Ascending aorta (tissue), 2 donors: ENCODE measurements at regions not wholly inside any gene's neighbourhood (a gene's known extent, or its start where the extent isn't known, plus 50 kb on each side); places are given as distances from the start of the nearest gene placed in this dataset.

Experiments used
- DNase-seq, 2 donors: peaks; one replicate each; pipeline ENCODE4 v3.0.0-alpha.2; 2019; ENCODE audit warnings: low spot score in 2 of 2
- H3K27ac ChIP-seq, 2 donors: fragments of 200-600 bp; sonication (generic); one replicate each; pipeline ENCODE4 v1.5.1; 2016 to 2017; ENCODE audit warnings: mild to moderate bottlenecking in 1 of 2
- H3K27me3 ChIP-seq: fragments of 200-600 bp; sonication (generic); one replicate; pipeline ENCODE4 v1.5.1; 2017
- H3K36me3 ChIP-seq, 2 donors: fragments of 200-600 bp; sonication (generic); one replicate each; pipeline ENCODE4 v1.5.1; 2016
- H3K4me1 ChIP-seq, 2 donors: fragments of 200-600 bp; sonication (generic); one replicate each; pipeline ENCODE4 v1.5.1; 2016 to 2017; ENCODE audit warnings: mild to moderate bottlenecking in 1 of 2
- H3K4me3 ChIP-seq, 2 donors: fragments of 200-600 bp; sonication (generic); one replicate each; pipeline ENCODE4 v1.5.1; 2016 to 2017; ENCODE audit warnings: mild to moderate bottlenecking in 1 of 2
- H3K9me3 ChIP-seq, 2 donors: fragments of 200-600 bp; sonication (generic); one replicate each; pipeline ENCODE4 v1.5.1; 2016
- intact Hi-C: fragments of 100-400 bp; cut with DNase I; formaldehyde crosslinking; loops from one replicate; pipeline ENCODE4 v1.15.1; 2023
- TF ChIP-seq, protein P1 (sequence below), 3 experiments: fragments of 200-600 bp in 2 of 3; fragments of 450-650 bp in 1 of 3; sonication (generic) in 2 of 3; IDR thresholded peaks; one replicate each; pipeline ENCODE4 v1.5.1; 2016 to 2019; ENCODE audit warnings: antibody characterized with exemption in 3 of 3, mild to moderate bottlenecking in 1 of 3, moderate library complexity in 1 of 3

DNA sequence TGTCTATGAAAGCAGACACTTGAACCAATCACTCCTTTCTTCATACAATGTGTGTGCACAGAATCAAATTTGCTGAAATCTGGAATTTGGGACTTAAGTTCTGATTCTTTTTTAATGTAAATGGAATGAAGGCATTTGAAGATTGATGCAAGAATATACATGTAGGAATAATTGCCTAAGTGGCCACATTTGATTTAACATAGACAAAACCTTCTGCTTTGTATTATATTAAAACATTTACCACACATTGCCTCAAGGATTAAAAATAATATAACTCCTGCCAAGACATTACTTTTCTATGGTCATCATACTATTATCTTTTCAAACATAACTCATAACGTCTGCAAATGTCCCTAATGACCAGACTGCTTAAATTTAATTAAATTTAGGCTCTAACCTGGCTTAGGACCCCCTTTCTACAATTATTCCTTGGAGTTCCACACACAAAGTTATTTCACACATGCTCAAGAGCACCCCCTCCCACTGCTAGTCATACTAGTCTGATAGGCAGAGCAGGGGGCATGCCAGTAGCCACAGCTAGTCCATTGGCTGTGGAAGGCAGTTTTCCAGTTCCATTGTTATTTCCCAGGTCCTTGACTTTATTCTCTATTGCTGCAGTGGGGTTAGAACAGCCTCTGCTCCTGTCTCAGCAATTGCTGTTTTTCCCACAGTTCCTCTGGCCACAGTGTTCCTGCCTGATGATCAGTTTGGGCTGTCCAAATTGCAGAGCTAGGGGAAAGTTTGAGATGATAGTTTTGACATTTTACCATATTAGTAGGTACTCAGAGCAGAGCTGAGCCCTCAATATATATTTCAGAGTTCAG is 360.6 kb upstream of the GRAMD2B start:
- Histone ChIP-seq H3K27me3 (no peaks in the 10 kb centered on the region), H3K36me3 (no peaks in the 10 kb centered on the region), H3K4me1 (no peaks in the 10 kb centered on the region), H3K27ac (no peak overlapping the region), H3K9me3 (no peaks in the 10 kb centered on the region), H3K4me3 (no peak overlapping the region)
- TF ChIP-seq, protein P1, sequence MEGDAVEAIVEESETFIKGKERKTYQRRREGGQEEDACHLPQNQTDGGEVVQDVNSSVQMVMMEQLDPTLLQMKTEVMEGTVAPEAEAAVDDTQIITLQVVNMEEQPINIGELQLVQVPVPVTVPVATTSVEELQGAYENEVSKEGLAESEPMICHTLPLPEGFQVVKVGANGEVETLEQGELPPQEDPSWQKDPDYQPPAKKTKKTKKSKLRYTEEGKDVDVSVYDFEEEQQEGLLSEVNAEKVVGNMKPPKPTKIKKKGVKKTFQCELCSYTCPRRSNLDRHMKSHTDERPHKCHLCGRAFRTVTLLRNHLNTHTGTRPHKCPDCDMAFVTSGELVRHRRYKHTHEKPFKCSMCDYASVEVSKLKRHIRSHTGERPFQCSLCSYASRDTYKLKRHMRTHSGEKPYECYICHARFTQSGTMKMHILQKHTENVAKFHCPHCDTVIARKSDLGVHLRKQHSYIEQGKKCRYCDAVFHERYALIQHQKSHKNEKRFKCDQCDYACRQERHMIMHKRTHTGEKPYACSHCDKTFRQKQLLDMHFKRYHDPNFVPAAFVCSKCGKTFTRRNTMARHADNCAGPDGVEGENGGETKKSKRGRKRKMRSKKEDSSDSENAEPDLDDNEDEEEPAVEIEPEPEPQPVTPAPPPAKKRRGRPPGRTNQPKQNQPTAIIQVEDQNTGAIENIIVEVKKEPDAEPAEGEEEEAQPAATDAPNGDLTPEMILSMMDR (IDR thresholded peaks at IDR 0.05) = no peak
- intact Hi-C loops = no loop called here
- DNase-seq = no peak

DNA sequence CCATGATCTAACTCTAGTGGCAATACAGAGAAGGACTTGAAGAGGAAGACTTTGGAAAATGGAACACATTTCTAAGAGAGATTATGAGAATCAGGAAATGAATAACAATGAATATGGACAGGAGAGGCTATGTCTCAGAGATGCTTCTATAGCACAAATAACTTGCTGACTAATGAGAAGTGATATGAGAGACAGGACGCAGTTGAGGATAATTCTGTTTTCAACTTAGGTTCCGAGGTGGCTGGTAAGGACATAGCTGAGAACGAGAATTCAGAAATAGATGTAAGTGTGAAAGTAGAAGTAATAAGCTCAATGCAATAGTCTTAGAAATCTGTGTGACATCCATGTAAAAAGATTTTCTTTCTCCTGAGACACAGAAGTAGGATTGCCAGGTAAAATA is 358.1 kb upstream of the GRAMD2B start:
- TF ChIP-seq, protein P1 (IDR thresholded peaks at IDR 0.05) = no peak
- H3K4me3 ChIP-seq = no peak overlapping the region
- no peak overlapping the region for H3K27ac ChIP-seq

DNA sequence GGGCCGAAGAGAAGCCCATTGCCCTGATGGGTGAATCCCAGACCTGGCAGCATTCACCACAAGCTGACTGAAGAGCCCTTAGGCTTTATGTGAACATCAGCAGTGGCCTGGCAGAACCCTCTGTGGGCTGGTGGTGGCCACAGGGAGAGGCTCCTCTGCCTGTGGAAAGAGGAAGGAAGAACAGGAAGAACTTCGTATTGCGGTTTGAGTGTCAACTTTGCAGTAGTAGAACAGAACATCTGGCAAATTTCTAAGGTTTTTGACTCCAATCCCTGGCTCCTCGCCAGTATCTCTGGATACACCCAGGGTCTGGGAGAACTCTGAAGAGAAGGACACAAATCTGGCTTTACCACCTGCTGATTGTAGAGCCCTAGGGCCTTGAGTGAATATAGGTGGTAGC is 356.4 kb upstream of the GRAMD2B start:
- H3K9me3 ChIP-seq = no peaks in the 10 kb centered on the region
- intact Hi-C loops = no loop called here
- no peaks in the 10 kb centered on the region for H3K36me3 ChIP-seq
- H3K27ac ChIP-seq = no peak overlapping the region
- H3K4me1 ChIP-seq = no peaks in the 10 kb centered on the region
- no peak overlapping the region for H3K4me3 ChIP-seq
- TF ChIP-seq, protein P1 (IDR thresholded peaks at IDR 0.05) = no peak
- DNase-seq = no peak
- H3K27me3 ChIP-seq = no peaks in the 10 kb centered on the region

More for the DNA sequence above, 358.1 kb upstream of the GRAMD2B start:
- no peaks in the 10 kb centered on the region for H3K36me3 ChIP-seq
- H3K4me1 ChIP-seq = no peaks in the 10 kb centered on the region
- DNase-seq = no peak
- H3K27me3 ChIP-seq = no peaks in the 10 kb centered on the region
- H3K9me3 ChIP-seq = no peaks in the 10 kb centered on the region
- intact Hi-C loops = no loop called here

DNA sequence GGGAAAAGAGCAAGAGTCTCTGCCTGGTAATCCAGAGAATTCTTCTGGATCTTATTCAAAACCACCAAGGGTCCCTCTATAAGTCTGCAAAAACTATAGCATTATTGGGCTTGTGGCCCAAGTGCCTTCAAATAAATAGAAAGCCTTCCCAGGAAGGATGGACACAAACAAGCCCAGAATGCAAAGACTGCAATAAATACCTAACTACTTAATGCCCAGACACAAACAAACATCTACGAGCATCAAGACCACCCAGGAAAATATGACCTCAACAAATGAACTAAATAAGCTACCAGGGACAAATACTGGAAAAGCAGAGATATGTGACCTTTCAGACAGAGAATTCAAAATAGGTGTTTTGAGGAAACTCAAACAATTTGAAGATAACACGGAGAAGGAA is 355.8 kb upstream of the GRAMD2B start:
- TF ChIP-seq, protein P1 (IDR thresholded peaks at IDR 0.05) = no peak

DNA sequence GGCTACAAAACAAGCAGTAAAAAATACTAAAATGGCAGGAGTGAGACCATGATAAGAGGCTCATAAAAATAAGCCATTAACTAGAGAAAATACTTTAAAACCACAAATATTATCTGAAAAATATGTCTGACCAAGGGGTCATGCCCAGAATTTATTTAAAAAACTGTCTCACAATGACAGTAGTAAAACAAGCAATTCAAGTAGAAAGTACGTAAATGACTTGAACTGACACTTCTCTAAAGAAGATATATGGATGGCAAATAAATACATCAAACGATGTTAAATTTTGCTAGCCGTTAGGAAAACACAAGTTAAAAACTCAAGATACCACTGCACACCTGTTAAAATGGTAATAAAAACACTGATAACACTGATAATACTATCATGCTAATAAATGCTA is 353.9 kb upstream of the GRAMD2B start:
- H3K27me3 ChIP-seq = no peaks in the 10 kb centered on the region
- H3K36me3 ChIP-seq = no peaks in the 10 kb centered on the region
- no peak overlapping the region for H3K27ac ChIP-seq
- no peak overlapping the region for H3K4me3 ChIP-seq
- DNase-seq = no peak
- peaks cover 0 to 7% of the 10 kb centered on the region in 2 donors for H3K9me3 ChIP-seq
- TF ChIP-seq, protein P1 (IDR thresholded peaks at IDR 0.05) = no peak
- no peaks in the 10 kb centered on the region for H3K4me1 ChIP-seq
- intact Hi-C loops = no loop called here

More for the DNA sequence above, 355.8 kb upstream of the GRAMD2B start:
- Histone ChIP-seq H3K4me1 (no peaks in the 10 kb centered on the region), H3K9me3 (no peaks in the 10 kb centered on the region), H3K27ac (no peak overlapping the region), H3K36me3 (no peaks in the 10 kb centered on the region), H3K27me3 (no peaks in the 10 kb centered on the region), H3K4me3 (no peak overlapping the region)
- intact Hi-C loops = no loop called here
- no peak for DNase-seq
